CD4-positive, alpha-beta T cell treated with Interleukin-17A for 1 hour (primary cell): ENCODE measurements at regions not wholly inside any gene's neighbourhood (a gene's known extent, or its start where the extent isn't known, plus 50 kb on each side); places are given as distances from the start of the nearest gene placed in this dataset.

Experiments
- DNase-seq: peaks from one replicate; pipeline ENCODE4 v3.0.0-alpha.2; 2020

- no peak for DNase-seq
Observed at GRCh38 chr12:94706250-94706661, 55.9 kb upstream of the TMCC3 start.

DNA sequence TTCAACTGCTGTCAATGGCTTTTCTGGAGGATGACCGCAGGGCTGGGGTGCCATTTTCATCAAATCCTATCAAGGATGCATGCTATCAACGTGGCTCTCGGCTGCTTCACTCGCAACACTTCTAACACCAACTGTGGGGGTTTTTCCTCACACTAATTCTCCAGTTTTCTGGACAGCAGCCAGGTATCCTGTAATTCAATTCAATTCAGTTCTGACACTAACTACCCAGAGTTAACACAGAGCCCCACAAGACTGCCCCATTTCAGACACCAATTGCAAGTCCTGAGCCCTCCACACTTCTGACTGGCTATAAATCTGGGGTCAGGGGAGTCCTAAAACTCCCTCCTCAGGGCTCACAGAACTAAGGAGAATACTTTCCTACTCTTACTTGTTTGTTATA, 55.3 kb upstream of the TMCC3 start:
- DNase-seq = no peak

DNA sequence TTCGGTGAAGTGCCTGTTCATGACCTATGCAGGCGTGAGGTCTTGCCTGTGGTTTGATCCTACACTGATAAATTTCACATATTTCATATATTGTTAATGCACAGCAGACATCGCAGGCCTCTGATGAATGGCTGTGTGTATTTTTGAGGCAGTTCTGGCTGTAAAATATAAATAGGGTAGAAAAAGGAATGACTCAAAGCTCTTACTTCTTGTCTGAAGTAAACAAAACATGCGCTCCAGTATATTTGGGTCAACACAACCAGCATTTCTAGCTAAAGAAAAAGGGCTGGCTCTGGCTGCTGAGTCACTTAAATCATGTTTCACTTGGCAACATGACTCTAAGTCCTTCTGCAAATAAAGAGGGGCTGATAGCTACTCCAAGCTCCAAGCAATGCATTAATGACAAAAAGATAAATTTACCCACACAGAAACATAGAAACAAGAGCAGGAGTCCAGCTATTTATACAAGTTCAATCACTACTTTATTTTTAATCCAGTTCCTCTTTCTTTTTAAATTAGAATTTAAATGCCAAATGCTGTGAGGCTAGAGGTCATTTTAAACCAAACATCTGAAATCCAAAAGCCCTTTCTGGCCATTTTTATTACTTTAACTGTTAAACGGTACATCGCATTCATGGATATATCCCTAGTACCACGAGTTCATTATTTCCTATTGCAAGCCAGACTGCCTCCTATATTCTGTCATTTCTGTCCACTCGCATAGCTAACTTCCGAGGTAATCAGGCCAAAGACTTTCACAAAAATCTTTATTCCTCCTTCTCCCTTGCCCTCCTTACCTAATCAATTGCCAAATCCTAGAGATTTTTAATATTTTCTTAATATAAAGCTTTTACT, 54.3 kb upstream of the TMCC3 start:
- no peak for DNase-seq

- DNase-seq = no peak
Observed at GRCh38 chr12:94702696-94703095, 52.3 kb upstream of the TMCC3 start.

DNA sequence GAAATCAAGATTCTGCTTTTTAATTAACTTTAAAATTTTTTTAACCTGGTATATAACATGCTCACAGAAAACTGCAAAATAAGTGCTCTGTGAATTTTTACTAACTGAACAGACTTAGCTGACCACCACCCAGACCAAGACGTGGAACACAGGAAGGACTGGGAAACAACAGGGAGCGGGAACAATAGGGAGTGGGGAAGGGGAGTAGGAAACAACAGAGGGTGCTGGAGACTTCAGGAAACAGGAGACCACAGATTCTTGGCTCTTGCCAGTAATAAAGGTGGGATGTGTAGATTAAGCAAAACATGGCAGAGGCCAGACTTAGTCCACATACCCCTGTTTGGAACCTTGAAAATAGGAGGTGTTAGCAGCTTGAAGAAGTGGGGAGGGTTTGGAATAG, 51.4 kb upstream of the TMCC3 start:
- DNase-seq = no peak

DNA sequence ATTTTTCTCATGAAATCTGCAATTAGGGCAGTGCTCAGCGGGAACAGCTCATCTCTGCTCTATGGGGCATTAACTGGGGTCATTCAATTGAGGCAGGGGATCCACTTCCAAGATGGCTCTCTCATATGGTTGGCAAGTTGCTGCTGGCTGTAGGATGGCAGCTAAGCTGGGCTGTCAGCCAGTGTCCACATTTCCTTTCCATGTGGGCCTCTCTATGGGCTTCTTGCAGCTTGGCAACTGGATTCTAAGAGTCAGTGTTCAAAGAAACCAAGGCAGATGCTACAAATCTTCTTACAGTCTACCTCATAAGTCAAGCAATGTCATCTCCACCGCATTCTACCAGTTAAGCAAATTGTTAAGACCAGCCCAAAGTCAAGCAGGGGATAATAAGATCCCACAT, 50.3 kb upstream of the TMCC3 start:
- no peak for DNase-seq
